ENCODE measurements at regions not wholly inside any gene's neighbourhood (a gene's known extent, or its start where the extent isn't known, plus 50 kb on each side); places are given as distances from the start of the nearest gene placed in this dataset.
"Not testable (repeated sequence)": the region's sequence is repeated elsewhere in the genome, so short reads cannot be mapped to it uniquely, and the experiment has no call there.

DNA sequence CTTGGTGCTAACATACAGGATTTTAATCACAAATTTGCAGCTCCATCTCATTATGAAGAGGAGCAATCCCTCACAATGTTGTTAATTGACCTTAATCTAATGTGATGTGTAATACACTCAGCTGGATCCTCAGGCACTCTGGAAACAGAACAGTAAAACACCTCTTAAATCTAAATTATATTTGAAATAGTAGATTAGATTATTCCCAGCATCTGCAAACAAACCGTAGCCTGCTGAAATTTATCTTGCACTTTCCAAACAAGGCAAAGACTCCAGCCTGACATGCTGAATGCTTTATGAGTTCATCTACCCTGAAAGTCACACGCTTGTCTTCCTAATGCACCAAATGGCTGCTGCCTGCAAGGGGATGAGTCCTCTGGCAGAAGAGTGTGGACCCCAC lies 402.3 kb upstream of the GYPC start:
- Mint-ChIP-seq H3K27ac (no peak overlapping the region), H3K36me3 (ENCODE audit: low read depth) (no peaks in the 10 kb centered on the region), H3K27me3 (ENCODE audit: low read depth, poor library complexity) (peaks cover 14% of the 10 kb centered on the region), H3K9me3 (no peaks in the 10 kb centered on the region), H3K4me3 (no peak overlapping the region), H3K4me1 (peaks cover 4% of the 10 kb centered on the region)
- TF ChIP-seq, protein P1, sequence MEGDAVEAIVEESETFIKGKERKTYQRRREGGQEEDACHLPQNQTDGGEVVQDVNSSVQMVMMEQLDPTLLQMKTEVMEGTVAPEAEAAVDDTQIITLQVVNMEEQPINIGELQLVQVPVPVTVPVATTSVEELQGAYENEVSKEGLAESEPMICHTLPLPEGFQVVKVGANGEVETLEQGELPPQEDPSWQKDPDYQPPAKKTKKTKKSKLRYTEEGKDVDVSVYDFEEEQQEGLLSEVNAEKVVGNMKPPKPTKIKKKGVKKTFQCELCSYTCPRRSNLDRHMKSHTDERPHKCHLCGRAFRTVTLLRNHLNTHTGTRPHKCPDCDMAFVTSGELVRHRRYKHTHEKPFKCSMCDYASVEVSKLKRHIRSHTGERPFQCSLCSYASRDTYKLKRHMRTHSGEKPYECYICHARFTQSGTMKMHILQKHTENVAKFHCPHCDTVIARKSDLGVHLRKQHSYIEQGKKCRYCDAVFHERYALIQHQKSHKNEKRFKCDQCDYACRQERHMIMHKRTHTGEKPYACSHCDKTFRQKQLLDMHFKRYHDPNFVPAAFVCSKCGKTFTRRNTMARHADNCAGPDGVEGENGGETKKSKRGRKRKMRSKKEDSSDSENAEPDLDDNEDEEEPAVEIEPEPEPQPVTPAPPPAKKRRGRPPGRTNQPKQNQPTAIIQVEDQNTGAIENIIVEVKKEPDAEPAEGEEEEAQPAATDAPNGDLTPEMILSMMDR (IDR thresholded peaks at IDR 0.05): no peak
- DNase-seq: no peak

DNA sequence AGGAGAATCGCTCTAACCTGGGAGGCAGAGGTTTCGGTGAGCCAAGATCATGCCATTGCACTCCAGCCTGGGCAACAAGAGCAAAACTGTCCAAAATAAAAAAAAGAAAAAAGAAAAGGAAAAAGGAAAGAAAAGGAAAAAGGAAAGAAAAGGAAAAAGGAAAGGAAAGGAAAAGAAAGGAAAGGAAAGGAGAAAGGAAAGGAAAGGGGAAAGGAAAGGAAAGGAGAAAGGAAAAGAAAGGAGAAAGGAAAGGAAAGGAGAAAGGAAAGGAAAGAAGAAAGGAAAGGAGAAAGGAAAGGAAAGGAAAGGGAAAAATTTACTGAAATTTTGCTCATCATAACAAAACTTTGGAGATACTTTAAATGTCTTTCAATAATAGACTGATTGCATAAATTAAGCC lies 391.3 kb upstream of the GYPC start:
- TF ChIP-seq, protein P1 (IDR thresholded peaks at IDR 0.05): no peak
- Mint-ChIP-seq H3K27ac (no peak overlapping the region), H3K27me3 (ENCODE audit: low read depth, poor library complexity) (peaks cover 40% of the 10 kb centered on the region)

DNA sequence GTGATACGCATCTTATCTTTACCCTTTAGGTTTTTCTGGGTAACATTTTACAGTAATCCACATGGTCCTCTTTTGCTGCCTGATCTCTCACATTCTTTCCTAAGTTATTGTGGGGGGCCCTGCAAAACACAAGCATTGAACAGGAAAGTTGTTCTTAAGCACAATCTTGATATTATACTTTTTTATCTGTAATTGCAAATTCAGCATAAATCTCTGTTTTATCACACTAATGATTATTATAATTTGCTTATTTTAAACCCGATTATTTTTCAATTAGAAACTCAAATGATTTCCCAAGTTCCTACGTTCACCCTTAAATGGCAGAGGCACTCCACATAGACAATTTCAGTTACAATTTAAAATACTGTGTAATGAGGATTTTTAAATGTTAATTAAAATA lies 386.0 kb upstream of the GYPC start:
- DNase-seq: no peak
- Mint-ChIP-seq H3K27me3 (ENCODE audit: low read depth, poor library complexity) (peaks cover 42% of the 10 kb centered on the region), H3K4me3 (no peak overlapping the region), H3K9me3 (no peaks in the 10 kb centered on the region), H3K27ac (no peak overlapping the region), H3K4me1 (no peaks in the 10 kb centered on the region), H3K36me3 (ENCODE audit: low read depth) (no peaks in the 10 kb centered on the region)
- TF ChIP-seq, protein P1 (IDR thresholded peaks at IDR 0.05): no peak

More for the DNA sequence above, 391.3 kb upstream of the GYPC start:
- no peaks in the 10 kb centered on the region for H3K4me1 Mint-ChIP-seq
- no peak overlapping the region for H3K4me3 Mint-ChIP-seq
- H3K36me3 Mint-ChIP-seq (ENCODE audit: low read depth): no peaks in the 10 kb centered on the region
- no peak for DNase-seq
- no peaks in the 10 kb centered on the region for H3K9me3 Mint-ChIP-seq

DNA sequence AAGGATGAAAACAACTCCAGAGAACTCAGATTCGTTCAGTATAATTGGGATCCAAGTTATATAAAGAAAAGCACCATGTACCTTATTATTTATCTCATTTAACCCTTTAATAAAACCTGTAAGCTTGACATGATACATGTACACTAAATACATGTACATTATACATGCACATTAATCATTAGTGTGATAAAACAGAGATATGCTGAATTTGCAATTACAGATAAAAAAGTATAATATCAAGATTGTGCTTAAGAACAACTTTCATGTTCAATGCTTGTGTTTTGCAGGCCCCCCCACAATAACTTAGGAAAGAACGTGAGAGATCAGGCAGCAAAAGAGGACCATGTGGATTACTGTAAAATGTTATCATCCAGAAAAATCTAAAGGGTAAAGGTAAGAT lies 385.4 kb upstream of the GYPC start:
- no peak overlapping the region for H3K4me3 Mint-ChIP-seq
- DNase-seq: no peak
- no peaks in the 10 kb centered on the region for H3K36me3 Mint-ChIP-seq (ENCODE audit: low read depth)
- TF ChIP-seq, protein P1 (IDR thresholded peaks at IDR 0.05): no peak
- H3K27ac Mint-ChIP-seq: no peak overlapping the region
- H3K9me3 Mint-ChIP-seq: no peaks in the 10 kb centered on the region
- H3K4me1 Mint-ChIP-seq: no peaks in the 10 kb centered on the region
- H3K27me3 Mint-ChIP-seq (ENCODE audit: low read depth, poor library complexity): peaks cover 45% of the 10 kb centered on the region

DNA sequence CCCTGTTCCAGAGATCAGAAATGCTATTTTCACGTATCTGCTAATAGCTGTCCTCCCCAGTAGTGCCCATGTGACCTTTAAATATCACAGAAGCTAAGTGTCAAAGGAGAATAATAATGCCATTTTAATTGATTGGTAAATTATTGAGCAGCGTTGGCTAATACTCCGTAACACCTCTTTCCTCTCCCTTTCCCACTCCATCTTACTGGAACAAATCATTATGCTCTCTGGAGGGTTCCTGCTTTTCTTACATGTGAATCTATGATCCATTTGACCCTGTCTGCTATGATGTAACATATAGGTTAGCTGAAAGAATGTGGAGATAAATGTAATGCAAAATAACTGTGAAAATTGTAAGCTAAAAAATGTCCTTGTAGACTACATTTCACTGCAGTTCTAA lies 383.6 kb upstream of the GYPC start:
- TF ChIP-seq, protein P1 (IDR thresholded peaks at IDR 0.05): no peak
- H3K4me1 Mint-ChIP-seq: no peaks in the 10 kb centered on the region
- H3K36me3 Mint-ChIP-seq (ENCODE audit: low read depth): no peaks in the 10 kb centered on the region
- H3K4me3 Mint-ChIP-seq: no peak overlapping the region
- H3K27me3 Mint-ChIP-seq (ENCODE audit: low read depth, poor library complexity): peaks cover 47% of the 10 kb centered on the region
- H3K9me3 Mint-ChIP-seq: no peaks in the 10 kb centered on the region
- DNase-seq: no peak
- no peak overlapping the region for H3K27ac Mint-ChIP-seq

DNA sequence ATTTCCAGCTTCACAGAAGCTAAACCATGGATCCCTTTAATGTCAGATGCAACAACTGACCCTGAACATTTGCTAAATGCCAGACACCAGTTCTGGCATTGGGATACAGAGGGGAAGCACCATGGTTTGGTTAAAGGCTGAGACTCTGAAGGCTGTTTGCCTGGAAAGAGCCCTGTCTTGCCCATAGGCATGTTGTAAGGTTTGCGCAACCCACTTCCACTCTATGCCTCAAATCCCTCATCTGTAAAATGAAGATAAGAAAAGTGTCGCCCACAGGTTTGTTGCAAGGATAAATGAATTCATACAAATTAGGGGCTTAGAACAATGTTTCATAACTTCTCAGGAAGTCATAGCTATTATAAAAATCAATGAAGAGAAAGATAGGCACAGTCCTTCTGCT lies 380.9 kb upstream of the GYPC start:
- no peaks in the 10 kb centered on the region for H3K9me3 Mint-ChIP-seq

DNA sequence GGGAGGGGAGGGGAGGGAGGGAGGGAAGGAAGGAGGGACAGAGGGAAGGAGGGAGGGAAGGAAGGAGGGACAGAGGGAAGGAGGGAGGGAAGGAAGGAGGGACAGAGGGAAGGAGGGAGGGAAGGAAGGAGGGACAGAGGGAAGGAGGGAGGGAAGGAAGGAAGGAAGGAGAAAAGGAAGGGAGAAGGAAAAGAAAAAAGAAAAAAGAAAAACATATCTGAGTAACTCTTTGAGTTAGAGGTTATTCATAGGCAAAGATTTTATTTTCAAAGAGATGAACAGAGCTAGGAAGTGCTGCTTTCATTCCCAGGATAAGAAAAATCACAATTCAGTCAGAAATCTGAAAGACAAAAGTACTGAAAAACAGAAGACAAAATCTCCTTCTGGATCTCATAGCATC lies 379.7 kb upstream of the GYPC start:
- H3K27ac Mint-ChIP-seq; H3K9me3 Mint-ChIP-seq; H3K36me3 Mint-ChIP-seq (ENCODE audit: low read depth); H3K4me1 Mint-ChIP-seq; H3K4me3 Mint-ChIP-seq; DNase-seq: not testable (repeated sequence)
- peaks cover 18% of the 10 kb centered on the region for H3K27me3 Mint-ChIP-seq (ENCODE audit: low read depth, poor library complexity)

More for the DNA sequence above, 380.9 kb upstream of the GYPC start:
- H3K27ac Mint-ChIP-seq: no peak overlapping the region
- DNase-seq: no peak
- no peaks in the 10 kb centered on the region for H3K4me1 Mint-ChIP-seq
- TF ChIP-seq, protein P1 (IDR thresholded peaks at IDR 0.05): no peak
- H3K27me3 Mint-ChIP-seq (ENCODE audit: low read depth, poor library complexity): peaks cover 28% of the 10 kb centered on the region
- no peaks in the 10 kb centered on the region for H3K36me3 Mint-ChIP-seq (ENCODE audit: low read depth)
- no peak overlapping the region for H3K4me3 Mint-ChIP-seq

Data from nephron progenitor cell (in vitro differentiated cells).